A549 (cell line): ENCODE measurements at regions not wholly inside any gene's neighbourhood (a gene's known extent, or its start where the extent isn't known, plus 50 kb on each side); places are given as distances from the start of the nearest gene placed in this dataset.

Experiments used
- ATAC-seq, 2 experiments: fragments of 200-7000 bp in 1 of 2; fragments of >200 bp in 1 of 2; cut with Nextera tagmentation in 1 of 2; cut with Tn5 transposase in 1 of 2; 3 replicates each; pipeline versions ENCODE4 v1.8.0 to v1.9.1; 2018 to 2020; ENCODE audit warnings: mild to moderate bottlenecking in 1 of 2, moderate library complexity in 1 of 2
- CTCF ChIA-PET: fragments of 300-600 bp; sonication (Branson Sonifier 250); formaldehyde crosslinking; extraction: SDS; loops from one replicate; lab custom pipeline; 2021; ENCODE audit warnings: antibody characterized with exemption, inconsistent platforms; lab: Yijun Ruan, JAX
- POLR2A ChIA-PET: fragments of 350-600 bp; formaldehyde crosslinking; extraction: SDS; loops from one replicate; lab custom pipeline; 2021; ENCODE audit warnings: antibody characterized with exemption, inconsistent platforms; lab: Yijun Ruan, JAX
- DNase-seq, 2 experiments: peaks; one replicate each; pipeline versions ENCODE4 v3.0.0 to v3.0.0-alpha.2; 2011 to 2016; ENCODE audit warnings: low read depth in 1 of 2, low spot score in 1 of 2
- FAIRE-seq: peaks from 2 replicates; lab custom pipeline; 2011; peaks lifted over from hg19 to GRCh38; lab: Jason Lieb, UNC
- H3K27ac ChIP-seq, 2 experiments: fragments of >200 bp; sonication (Bioruptor Twin); formaldehyde crosslinking; 3 replicates each; pipeline ENCODE4 v1.5.1; 2016 to 2017
- H3K4me1 ChIP-seq: fragments of >200 bp; sonication (Bioruptor Twin); formaldehyde crosslinking; 3 replicates; pipeline ENCODE4 v1.6.1; 2016
- H3K4me2 ChIP-seq: fragments of >200 bp; sonication (Bioruptor Twin); formaldehyde crosslinking; 3 replicates; pipeline ENCODE4 v1.6.1; 2016
- H3K4me3 ChIP-seq: fragments of >200 bp; sonication (Bioruptor Twin); formaldehyde crosslinking; 3 replicates; pipeline ENCODE4 v1.5.1; 2016
- H3K9me3 ChIP-seq: fragments of >200 bp; sonication (Bioruptor Twin); formaldehyde crosslinking; 3 replicates; pipeline ENCODE4 v1.6.1; 2016
- ATOH8 ChIP-seq: fragments of 250-450 bp; sonication (Bioruptor Pico); IDR thresholded peaks from 2 replicates; pipeline ENCODE4 v1.5.0; 2020; ENCODE audit warnings: low read depth, mild to moderate bottlenecking, moderate library complexity
- BHLHE40 ChIP-seq: IDR thresholded peaks from 2 replicates; pipeline ENCODE4 v1.6.1; 2012; ENCODE audit warnings: low read depth, low read length, inconsistent platforms
- CEBPB ChIP-seq, 2 experiments: fragments of >200 bp in 1 of 2; sonication (Bioruptor Twin) in 1 of 2; formaldehyde crosslinking in 1 of 2; IDR thresholded peaks; 2 replicates each; pipeline ENCODE4 v1.6.1; 2012 to 2016
- CHD2 ChIP-seq: fragments of 150-350 bp; IDR thresholded peaks from 2 replicates; pipeline ENCODE4 v1.6.1; 2014; ENCODE audit warnings: low read length; ENCODE audit not compliant: partially characterized antibody
- E2F6 ChIP-seq: IDR thresholded peaks from 2 replicates; pipeline ENCODE4 v1.6.1; 2012; ENCODE audit warnings: low read depth, borderline replicate concordance
- FOSB ChIP-seq: fragments of 250-450 bp; sonication (Bioruptor Pico); IDR thresholded peaks from 2 replicates; pipeline ENCODE4 v1.5.0; 2020; ENCODE audit warnings: mild to moderate bottlenecking, moderate library complexity
- FOSL2 ChIP-seq, 2 experiments: fragments of 450-650 bp in 1 of 2; fragments of >200 bp in 1 of 2; sonication (Bioruptor Twin) in 1 of 2; formaldehyde crosslinking; IDR thresholded peaks; 2 replicates each; pipeline versions ENCODE4 v1.5.0 to v1.6.1; 2016 to 2020; ENCODE audit warnings: mild to moderate bottlenecking in 1 of 2, moderate library complexity in 1 of 2
- HMGXB4 ChIP-seq: fragments of 250-450 bp; sonication (Bioruptor Pico); IDR thresholded peaks from 2 replicates; pipeline ENCODE4 v1.5.0; 2021; ENCODE audit warnings: mild to moderate bottlenecking, moderate library complexity, borderline replicate concordance
- HOXB13 ChIP-seq: fragments of 250-450 bp; sonication (Bioruptor Pico); IDR thresholded peaks from 2 replicates; pipeline ENCODE4 v1.5.0; 2020; ENCODE audit warnings: low read depth, mild to moderate bottlenecking, moderate library complexity
- JUN ChIP-seq, 2 experiments: fragments of >200 bp; sonication (Bioruptor Twin); formaldehyde crosslinking; IDR thresholded peaks; 2 replicates in 1 of 2; 3 replicates in 1 of 2; pipeline ENCODE4 v1.6.1; 2016 to 2017
- KDM1A ChIP-seq: fragments of 200-600 bp; sonication (generic); IDR thresholded peaks from 2 replicates; pipeline ENCODE4 v1.6.1; 2016; ENCODE audit warnings: low read depth, mild to moderate bottlenecking
- MAFK ChIP-seq: fragments of 450-650 bp; IDR thresholded peaks from 2 replicates; pipeline ENCODE4 v1.6.1; 2014; ENCODE audit not compliant: partially characterized antibody
- MAZ ChIP-seq: fragments of 150-350 bp; IDR thresholded peaks from 2 replicates; pipeline ENCODE4 v1.6.1; 2014; ENCODE audit warnings: antibody characterized with exemption, low read depth, low read length, borderline replicate concordance
- RFX5 ChIP-seq: fragments of 450-650 bp; IDR thresholded peaks from 2 replicates; pipeline ENCODE4 v1.7.1; 2014; ENCODE audit warnings: antibody characterized with exemption, mild to moderate bottlenecking, moderate library complexity
- SREBF2 ChIP-seq: fragments of 450-650 bp; IDR thresholded peaks from 2 replicates; pipeline ENCODE4 v1.6.1; 2014; ENCODE audit warnings: mild to moderate bottlenecking, moderate library complexity
- ZNF302 ChIP-seq: fragments of 250-450 bp; sonication (Bioruptor Pico); IDR thresholded peaks from 2 replicates; pipeline ENCODE4 v1.9.0; 2021; ENCODE audit warnings: inconsistent platforms, mild to moderate bottlenecking, moderate library complexity
- WGBS: methylation state at CpG from one replicate; pipeline ENCODE4 v1.1.6; 2017; ENCODE audit errors: missing lambda C conversion rate; 5-methylcytosine and 5-hydroxymethylcytosine counted together

- Histone ChIP-seq H3K9me3 (peaks cover 7% of the 10 kb centered on the region; the same call in 2 of the 3 replicates), H3K4me1 (peaks cover 26% of the 10 kb centered on the region), H3K4me2 (no peak overlapping the region), H3K27ac (peak overlapping the region in 1 of 2 experiments; percentile 97; a peak in 3 of 6 replicates), H3K4me3 (no peak overlapping the region)
- CTCF ChIA-PET: interaction anchor here (1.1 to 4.5 kb wide), 4 partner anchors 9 to 90 kb away, joined by 3 to 20 read pairs (median 7); no protein-coding TSS in a partner anchor
- POLR2A ChIA-PET: no interaction called here
- TF ChIP-seq RFX5 (no peak), HOXB13 (CRISPR knock-in tag) (no peak), ZNF302 (CRISPR knock-in tag) (no peak), SREBF2 (no peak), FOSL2 (IDR thresholded peaks at IDR 0.05) (no peak), FOSL2 (CRISPR knock-in tag; IDR thresholded peaks at IDR 0.05) (no peak), CHD2 (no peak), KDM1A (no peak), BHLHE40 (no peak)
- DNase-seq (no peak), ATAC-seq (no peak), FAIRE-seq (no peak)
- 89% methylated on average over 2 of the region's 2 CpGs for WGBS
Measured at GRCh38 chr20:19874040-19874727, 116.1 kb downstream of the RIN2 start.

GRCh38 chr20:19875376-19876221, 117.5 kb downstream of the RIN2 start:
- FAIRE-seq (no peak), DNase-seq (no peak), ATAC-seq (no peak)
- Histone ChIP-seq H3K4me3 (no peak overlapping the region), H3K27ac (peak overlapping the region; percentile 58 to 97), H3K4me2 (peak overlapping the region; percentile 37), H3K4me1 (peaks cover 36% of the 10 kb centered on the region), H3K9me3 (peaks cover 7% of the 10 kb centered on the region; the same call in 2 of the 3 replicates)
- 66% methylated on average over 11 of the region's 11 CpGs for WGBS
- TF ChIP-seq CEBPB (IDR thresholded peaks at IDR 0.05): no peak
- ChIA-PET POLR2A (no interaction called here), CTCF (interaction anchor here (1.1 to 4.5 kb wide), 4 partner anchors 10 to 91 kb away, joined by 3 to 20 read pairs (median 7); no protein-coding TSS in a partner anchor)

GRCh38 chr20:19876828-19877460, 118.9 kb downstream of the RIN2 start:
- peaks cover 7% of the 10 kb centered on the region; the same call in 2 of the 3 replicates for H3K9me3 ChIP-seq
- H3K4me3 ChIP-seq: no peak overlapping the region
- WGBS: 86% methylated on average over 5 of the region's 5 CpGs
- TF ChIP-seq MAZ (no peak), HMGXB4 (CRISPR knock-in tag) (no peak), KDM1A (no peak), BHLHE40 (no peak), ATOH8 (CRISPR knock-in tag) (no peak), MAFK (no peak), E2F6 (no peak), JUN (IDR thresholded peaks at IDR 0.05) (no peak), FOSB (no peak)
- POLR2A ChIA-PET: no interaction called here
- H3K4me1 ChIP-seq: peaks cover 50% of the 10 kb centered on the region
- CTCF ChIA-PET: interaction anchor here (1.5 to 4.5 kb wide), 5 partner anchors 10 to 184 kb away, joined by 3 to 20 read pairs (median 7); no protein-coding TSS in a partner anchor
- ATAC-seq (no peak), FAIRE-seq (no peak), DNase-seq (no peak)
- peak overlapping the region; percentile 58 to 97 for H3K27ac ChIP-seq
- no peak overlapping the region for H3K4me2 ChIP-seq
